ENCODE measurements at regions not wholly inside any gene's neighbourhood (a gene's known extent, or its start where the extent isn't known, plus 50 kb on each side); places are given as distances from the start of the nearest gene placed in this dataset.

DNA sequence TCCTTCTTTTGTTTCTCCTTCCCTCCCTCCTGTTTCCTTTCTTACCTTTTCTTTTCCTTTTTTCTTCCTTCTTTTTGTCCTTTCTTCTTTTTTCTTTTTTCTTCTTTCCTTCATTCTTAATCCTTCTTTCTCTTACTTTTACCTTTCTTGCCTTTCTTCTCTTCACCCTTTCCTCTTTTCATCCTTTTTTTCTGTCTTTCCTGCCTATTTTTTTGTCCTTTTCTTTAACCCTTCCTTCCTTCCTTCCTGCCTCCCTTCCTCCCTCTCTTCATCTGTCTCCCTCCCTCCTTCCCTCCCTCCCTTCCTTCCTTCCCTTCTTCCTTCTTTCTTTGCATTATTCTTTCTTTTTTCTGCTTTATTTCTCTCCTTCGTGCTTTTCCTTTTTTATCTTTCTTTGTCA lies 160.7 kb downstream of the AXIN2 start:
- DNase-seq (no peak), ATAC-seq (ENCODE audit: low read depth) (no peak)
- no peak overlapping the region for H2AK9ac ChIP-seq (replicated peaks; ENCODE audit: low read depth, low read length, poor library complexity)
- dilution Hi-C loops (cut with HindIII; ENCODE audit: low sequenced_read_pairs, unreplicated experiment), result no loop called here
- no peaks in the 10 kb centered on the region for H4K20me1 ChIP-seq (ENCODE audit: insufficient read depth, low read length)
- H3K9me1 ChIP-seq (ENCODE audit: insufficient read depth, low read length), result no peaks in the 10 kb centered on the region
- TF ChIP-seq CEBPB (IDR thresholded peaks at IDR 0.05; ENCODE audit: low read depth, low read length), result no peak
- no peak for TF ChIP-seq POLR2A (IDR thresholded peaks at IDR 0.05; ENCODE audit: low read depth, low read length)
- no peak for TF ChIP-seq SMC3 (IDR thresholded peaks at IDR 0.05; ENCODE audit: low read depth, low read length)
- TF ChIP-seq FOS (IDR thresholded peaks at IDR 0.05; ENCODE audit: low read depth, low read length), result no peak
- TF ChIP-seq, protein P1, sequence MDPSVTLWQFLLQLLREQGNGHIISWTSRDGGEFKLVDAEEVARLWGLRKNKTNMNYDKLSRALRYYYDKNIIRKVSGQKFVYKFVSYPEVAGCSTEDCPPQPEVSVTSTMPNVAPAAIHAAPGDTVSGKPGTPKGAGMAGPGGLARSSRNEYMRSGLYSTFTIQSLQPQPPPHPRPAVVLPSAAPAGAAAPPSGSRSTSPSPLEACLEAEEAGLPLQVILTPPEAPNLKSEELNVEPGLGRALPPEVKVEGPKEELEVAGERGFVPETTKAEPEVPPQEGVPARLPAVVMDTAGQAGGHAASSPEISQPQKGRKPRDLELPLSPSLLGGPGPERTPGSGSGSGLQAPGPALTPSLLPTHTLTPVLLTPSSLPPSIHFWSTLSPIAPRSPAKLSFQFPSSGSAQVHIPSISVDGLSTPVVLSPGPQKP (IDR thresholded peaks at IDR 0.05; ENCODE audit: borderline replicate concordance, low read depth, low read length), result no peak
- TF ChIP-seq CHD1 (IDR thresholded peaks at IDR 0.05; ENCODE audit: low read depth, low read length), result no peak
- no peak for TF ChIP-seq MXI1 (IDR thresholded peaks at IDR 0.05; ENCODE audit: borderline replicate concordance, low read depth, low read length)
- no peak for TF ChIP-seq RCOR1 (IDR thresholded peaks at IDR 0.05; ENCODE audit: insufficient replicate concordance, low read length)
- no peak for TF ChIP-seq NFE2L2 (IDR thresholded peaks at IDR 0.05; ENCODE audit: low read depth, low read length)
- no peak for TF ChIP-seq MAFK (IDR thresholded peaks at IDR 0.05; ENCODE audit: low read depth, low read length)
- no peak for TF ChIP-seq MAZ (IDR thresholded peaks at IDR 0.05; ENCODE audit: borderline replicate concordance, low read depth, low read length)
- no peaks in the 10 kb centered on the region for H3K36me3 ChIP-seq (ENCODE audit: control insufficient read depth, insufficient read depth, low read length)
- H4K91ac ChIP-seq (ENCODE audit: insufficient read depth, low read depth, low read length), result no peak overlapping the region
- WGBS, 2 experiments (ENCODE audit: extremely low coverage in 2 of 2, insufficient read length in 1 of 2), result 100% methylated on average over 1 of the region's 1 CpG; no CpG with 5 or more reads in 1 of the 2 experiments
- no peak overlapping the region for H4K5ac ChIP-seq (ENCODE audit: low read depth, low read length)
- H3K4me2 ChIP-seq (ENCODE audit: low read depth, low read length), result no peak overlapping the region
- no peak overlapping the region for H2BK120ac ChIP-seq (ENCODE audit: low read depth, low read length)
- no peak overlapping the region for H3K4me3 ChIP-seq (ENCODE audit: insufficient read depth, low read depth, low read length)
- no peaks in the 10 kb centered on the region for H3K79me1 ChIP-seq (ENCODE audit: low read depth in 1 of 2, low read length in 2 of 2)
- no peak overlapping the region for H3K23ac ChIP-seq (ENCODE audit: low read depth, low read length)
- H3K9ac ChIP-seq (ENCODE audit: low read depth, low read length), result no peak overlapping the region
- H2AK5ac ChIP-seq (ENCODE audit: low read depth, low read length), result no peak overlapping the region
- no peak overlapping the region for H3K56ac ChIP-seq (ENCODE audit: extremely low read depth, insufficient read depth, low read length)
- no peak overlapping the region for H3K4ac ChIP-seq (ENCODE audit: low read depth, low read length)
- H3K27me3 ChIP-seq (ENCODE audit: control insufficient read depth, insufficient read depth, low read length), result peaks cover 5% of the 10 kb centered on the region
- H3K18ac ChIP-seq (ENCODE audit: low read depth, low read length), result no peak overlapping the region
- no peak overlapping the region for H3K27ac ChIP-seq (ENCODE audit: insufficient read depth, low read length)
- no peaks in the 10 kb centered on the region for H3K9me3 ChIP-seq (ENCODE audit: control insufficient read depth, insufficient read depth, low read length)
- H4K8ac ChIP-seq (ENCODE audit: low read depth in 2 of 2, low read length in 2 of 2), result no peak overlapping the region
- no peak overlapping the region for H3K14ac ChIP-seq (replicated peaks; ENCODE audit: low read depth, low read length)
- intact Hi-C loops (cut with micrococcal nuclease), result no loop called here
- H3K4me1 ChIP-seq (ENCODE audit: control insufficient read depth, insufficient read depth, low read length), result no peaks in the 10 kb centered on the region
- ChIA-PET POLR2A (ENCODE audit: unreplicated experiment) (no interaction called here), CTCF (no interaction called here)
- no peak overlapping the region for H2BK5ac ChIP-seq (ENCODE audit: low read depth, low read length, poor library complexity, severe bottlenecking)
- BruUV-seq (replicated peaks), result no TSS peak
- no peak overlapping the region for H2BK20ac ChIP-seq (ENCODE audit: low read depth, low read length)
- no peak overlapping the region for H2AFZ ChIP-seq (replicated peaks; ENCODE audit: low read length, poor library complexity)
- H2BK15ac ChIP-seq (ENCODE audit: low read depth, low read length), result no peak overlapping the region
- in situ Hi-C loops (cut with MboI; ENCODE audit: low sequenced_read_pairs), result no loop called here

Measured in IMR-90 (cell line).